MM.1S (cell line): ENCODE measurements at regions not wholly inside any gene's neighbourhood (a gene's known extent, or its start where the extent isn't known, plus 50 kb on each side); places are given as distances from the start of the nearest gene placed in this dataset.

Experiments used
- DNase-seq: peaks from one replicate; pipeline ENCODE4 v3.0.0-alpha.2; 2015
- H2AFZ ChIP-seq: fragments of 300-600 bp; sonication (generic); 2 replicates; pipeline ENCODE4 v1.6.0; 2016; ENCODE audit warnings: antibody characterized with exemption, low read length
- H3F3A ChIP-seq: fragments of 300-600 bp; sonication (generic); 2 replicates; pipeline ENCODE4 v1.6.1; 2016; ENCODE audit warnings: mild to moderate bottlenecking, antibody characterized with exemption, low read length, moderate library complexity, mixed read lengths; ENCODE audit not compliant: insufficient read depth
- H3K27ac ChIP-seq: fragments of 300-600 bp; sonication (generic); 2 replicates; pipeline ENCODE4 v1.5.1; 2016; ENCODE audit warnings: mild to moderate bottlenecking, low read length
- H3K27me3 ChIP-seq: fragments of 300-600 bp; sonication (generic); replicated peaks from 2 replicates; pipeline ENCODE4 v1.6.0; 2016; ENCODE audit warnings: low read length; ENCODE audit not compliant: insufficient read depth
- H3K36me3 ChIP-seq: fragments of 300-600 bp; sonication (generic); replicated peaks from 2 replicates; pipeline ENCODE4 v1.6.1; 2016; ENCODE audit warnings: mild to moderate bottlenecking, low read length, mixed read lengths; ENCODE audit not compliant: insufficient read depth
- H3K4me1 ChIP-seq: fragments of 300-600 bp; sonication (generic); 2 replicates; pipeline ENCODE4 v1.6.1; 2016; ENCODE audit warnings: low read length, mixed read lengths
- H3K4me2 ChIP-seq: fragments of 300-600 bp; sonication (generic); 2 replicates; pipeline ENCODE4 v1.6.0; 2016; ENCODE audit warnings: low read depth, low read length
- H3K4me3 ChIP-seq: fragments of 300-600 bp; sonication (generic); 2 replicates; pipeline ENCODE4 v1.5.1; 2016; ENCODE audit warnings: low read length, mixed read lengths
- H3K79me2 ChIP-seq: fragments of 300-600 bp; sonication (generic); 2 replicates; pipeline ENCODE4 v1.6.1; 2016; ENCODE audit warnings: mixed run types, low read length, mixed read lengths
- H3K9ac ChIP-seq: fragments of 300-600 bp; sonication (generic); 2 replicates; pipeline ENCODE4 v1.6.1; 2016; ENCODE audit warnings: low read length, mixed read lengths
- H3K9me2 ChIP-seq: fragments of 300-600 bp; sonication (generic); replicated peaks from 2 replicates; pipeline ENCODE4 v1.6.1; 2016; ENCODE audit warnings: mild to moderate bottlenecking, low read length, mixed read lengths; ENCODE audit not compliant: insufficient read depth
- H3K9me3 ChIP-seq: fragments of 300-600 bp; sonication (generic); replicated peaks from 2 replicates; pipeline ENCODE4 v1.6.1; 2016; ENCODE audit warnings: mild to moderate bottlenecking, low read length, mixed read lengths; ENCODE audit not compliant: insufficient read depth
- H4K20me1 ChIP-seq: fragments of 300-600 bp; sonication (generic); 2 replicates; pipeline ENCODE4 v1.6.1; 2016; ENCODE audit warnings: mild to moderate bottlenecking, low read length, moderate library complexity, mixed read lengths; ENCODE audit not compliant: insufficient read depth
- EZH2 ChIP-seq: fragments of 300-600 bp; sonication (generic); optimal IDR thresholded peaks from 2 replicates; pipeline ENCODE3; 2017; ENCODE audit warnings: low read depth, mild to moderate bottlenecking, antibody characterized with exemption, low read length, mixed read lengths
- EZH2phosphoT487 ChIP-seq: fragments of 300-600 bp; sonication (generic); IDR thresholded peaks from 2 replicates; pipeline ENCODE4 v1.6.1; 2018; ENCODE audit warnings: antibody characterized with exemption, low read length
- TF ChIP-seq, protein P1 (sequence below): fragments of 300-600 bp; sonication (generic); IDR thresholded peaks from 2 replicates; pipeline ENCODE4 v1.5.1; 2016; ENCODE audit warnings: antibody characterized with exemption, low read length, mixed read lengths

DNA sequence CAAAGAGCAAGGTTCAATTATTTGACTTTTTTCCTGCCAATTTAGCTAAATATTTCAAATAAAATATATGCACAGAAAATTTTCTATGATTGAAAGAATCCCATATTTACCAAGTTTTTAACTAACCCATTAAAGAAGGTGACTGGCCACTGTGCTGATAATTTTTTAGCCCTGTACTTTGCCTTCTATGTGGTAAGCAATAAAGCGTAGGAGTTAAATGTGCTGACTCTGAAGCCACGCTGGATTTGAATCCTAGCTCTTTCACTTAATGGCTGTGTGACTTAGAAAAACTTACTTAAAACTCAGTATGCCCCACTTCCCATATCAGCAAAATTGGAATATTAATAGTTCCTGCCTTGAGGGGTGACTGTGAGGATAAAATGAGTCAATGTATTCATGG is 82.1 kb downstream of the NEUROD6 start:
- H3K27ac ChIP-seq: no peak overlapping the region
- TF ChIP-seq EZH2 (no peak), EZH2phosphoT487 (no peak)
- TF ChIP-seq, protein P1, sequence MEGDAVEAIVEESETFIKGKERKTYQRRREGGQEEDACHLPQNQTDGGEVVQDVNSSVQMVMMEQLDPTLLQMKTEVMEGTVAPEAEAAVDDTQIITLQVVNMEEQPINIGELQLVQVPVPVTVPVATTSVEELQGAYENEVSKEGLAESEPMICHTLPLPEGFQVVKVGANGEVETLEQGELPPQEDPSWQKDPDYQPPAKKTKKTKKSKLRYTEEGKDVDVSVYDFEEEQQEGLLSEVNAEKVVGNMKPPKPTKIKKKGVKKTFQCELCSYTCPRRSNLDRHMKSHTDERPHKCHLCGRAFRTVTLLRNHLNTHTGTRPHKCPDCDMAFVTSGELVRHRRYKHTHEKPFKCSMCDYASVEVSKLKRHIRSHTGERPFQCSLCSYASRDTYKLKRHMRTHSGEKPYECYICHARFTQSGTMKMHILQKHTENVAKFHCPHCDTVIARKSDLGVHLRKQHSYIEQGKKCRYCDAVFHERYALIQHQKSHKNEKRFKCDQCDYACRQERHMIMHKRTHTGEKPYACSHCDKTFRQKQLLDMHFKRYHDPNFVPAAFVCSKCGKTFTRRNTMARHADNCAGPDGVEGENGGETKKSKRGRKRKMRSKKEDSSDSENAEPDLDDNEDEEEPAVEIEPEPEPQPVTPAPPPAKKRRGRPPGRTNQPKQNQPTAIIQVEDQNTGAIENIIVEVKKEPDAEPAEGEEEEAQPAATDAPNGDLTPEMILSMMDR: no peak

DNA sequence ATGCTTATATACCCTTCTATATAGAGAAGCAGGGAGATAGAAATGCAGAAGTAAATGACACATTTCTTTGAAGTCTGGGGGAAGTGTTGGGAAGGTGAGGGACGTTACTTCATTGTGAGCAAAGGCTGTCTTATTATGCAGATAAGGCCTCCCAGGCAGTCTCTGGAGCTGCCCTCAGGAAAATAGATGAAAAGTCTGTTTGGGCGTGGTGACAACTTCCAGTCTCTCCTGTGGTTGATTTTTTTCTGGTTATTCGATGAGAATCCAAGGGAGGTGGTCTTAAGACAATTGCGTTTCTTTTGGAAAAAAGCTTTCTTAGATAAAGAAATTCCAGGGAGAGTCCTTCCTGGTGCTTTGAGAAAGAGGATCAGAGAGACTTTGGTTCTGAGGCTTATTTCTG is 84.0 kb downstream of the NEUROD6 start:
- no peaks in the 10 kb centered on the region for H3F3A ChIP-seq
- TF ChIP-seq EZH2phosphoT487 (no peak), EZH2 (no peak)
- TF ChIP-seq, protein P1: no peak
- no peaks in the 10 kb centered on the region for H3K9me2 ChIP-seq
- no peaks in the 10 kb centered on the region for H3K27me3 ChIP-seq
- no peaks in the 10 kb centered on the region for H4K20me1 ChIP-seq
- no peak for DNase-seq
- H3K4me2 ChIP-seq: no peak overlapping the region
- no peak overlapping the region for H2AFZ ChIP-seq
- H3K36me3 ChIP-seq: no peaks in the 10 kb centered on the region
- H3K27ac ChIP-seq: no peak overlapping the region
- H3K4me1 ChIP-seq: no peaks in the 10 kb centered on the region
- H3K9ac ChIP-seq: no peak overlapping the region
- no peak overlapping the region for H3K4me3 ChIP-seq
- H3K79me2 ChIP-seq: no peaks in the 10 kb centered on the region
- no peaks in the 10 kb centered on the region for H3K9me3 ChIP-seq

More for the DNA sequence above, 82.1 kb downstream of the NEUROD6 start:
- H3K4me2 ChIP-seq: no peak overlapping the region
- H3K9ac ChIP-seq: no peak overlapping the region
- H3K27me3 ChIP-seq: no peaks in the 10 kb centered on the region
- H3K36me3 ChIP-seq: no peaks in the 10 kb centered on the region
- no peaks in the 10 kb centered on the region for H3K9me3 ChIP-seq
- H3K4me1 ChIP-seq: no peaks in the 10 kb centered on the region
- no peaks in the 10 kb centered on the region for H3F3A ChIP-seq
- no peak for DNase-seq
- H3K79me2 ChIP-seq: no peaks in the 10 kb centered on the region
- H4K20me1 ChIP-seq: no peaks in the 10 kb centered on the region
- no peak overlapping the region for H2AFZ ChIP-seq
- H3K9me2 ChIP-seq: no peaks in the 10 kb centered on the region
- no peak overlapping the region for H3K4me3 ChIP-seq

DNA sequence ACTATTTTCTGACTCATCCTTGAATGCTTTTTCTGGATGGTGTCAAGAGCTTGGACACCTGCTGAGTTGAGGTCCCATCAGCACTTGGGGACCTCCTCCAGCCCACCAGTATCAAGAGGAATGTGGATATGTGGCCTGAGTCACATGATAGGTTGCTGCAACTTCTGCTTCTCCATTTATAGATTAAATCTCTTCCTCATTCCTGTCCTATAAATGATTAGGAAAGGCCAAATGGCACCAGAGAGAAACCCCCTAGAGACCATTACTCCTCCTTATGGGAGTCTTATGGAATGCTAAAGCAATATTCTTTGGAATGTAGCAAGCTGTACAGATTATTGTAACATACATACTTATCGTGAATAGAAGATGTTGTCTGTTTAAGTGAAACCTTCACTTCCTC is 85.6 kb downstream of the NEUROD6 start:
- Histone ChIP-seq H3K4me1 (no peaks in the 10 kb centered on the region), H3K27me3 (no peaks in the 10 kb centered on the region), H3K79me2 (no peaks in the 10 kb centered on the region), H3K9me3 (no peaks in the 10 kb centered on the region), H3K4me3 (no peak overlapping the region), H3K9me2 (no peaks in the 10 kb centered on the region), H3K9ac (no peak overlapping the region), H3K4me2 (no peak overlapping the region), H4K20me1 (no peaks in the 10 kb centered on the region), H3K27ac (no peak overlapping the region), H2AFZ (no peak overlapping the region), H3K36me3 (no peaks in the 10 kb centered on the region), H3F3A (no peaks in the 10 kb centered on the region)
- TF ChIP-seq EZH2: no peak
- TF ChIP-seq EZH2phosphoT487: no peak
- TF ChIP-seq, protein P1: no peak
- no peak for DNase-seq
